Activated CD8-positive, alpha-beta T cell treated with anti-CD3 and anti-CD28 coated beads, Interleukin-2, amount 10 ng/mL, durations not matched to agents 7 days and 5 days (primary cell): ENCODE measurements at regions not wholly inside any gene's neighbourhood (a gene's known extent, or its start where the extent isn't known, plus 50 kb on each side); places are given as distances from the start of the nearest gene placed in this dataset.
"Not testable (repeated sequence)": the region's sequence is repeated elsewhere in the genome, so short reads cannot be mapped to it uniquely, and the experiment has no call there.

Source experiments
- ATAC-seq: fragments of 150-1000 bp; cut with Tn5 transposase; one replicate; pipeline ENCODE4 v1.10.0; 2021; ENCODE audit warnings: moderate library complexity
- CTCF ChIA-PET: fragments of 350-600 bp; sonication (Branson Sonifier 250); formaldehyde crosslinking; loops from one replicate; lab custom pipeline; 2021; ENCODE audit warnings: antibody characterized with exemption; lab: Charles Lee
- POLR2A ChIA-PET: fragments of 350-600 bp; sonication (Branson Sonifier 250); formaldehyde crosslinking; loops from one replicate; lab custom pipeline; 2021; ENCODE audit warnings: antibody characterized with exemption; lab: Charles Lee
- DNase-seq: peaks from one replicate; pipeline ENCODE4 v3.0.0-alpha.2; 2020
- H3K27ac Mint-ChIP-seq: one replicate; pipeline ENCODE4 v1.8.0; 2021; ENCODE audit warnings: mild to moderate bottlenecking, mixed read lengths
- H3K27me3 Mint-ChIP-seq: one replicate; pipeline ENCODE4 v1.8.0; 2021; ENCODE audit warnings: low read depth, mixed read lengths
- H3K36me3 Mint-ChIP-seq: one replicate; pipeline ENCODE4 v1.8.0; 2021; ENCODE audit warnings: low read depth, mixed read lengths
- H3K4me1 Mint-ChIP-seq: one replicate; pipeline ENCODE4 v1.8.0; 2021; ENCODE audit warnings: low read depth, mixed read lengths
- H3K4me3 Mint-ChIP-seq: one replicate; pipeline ENCODE4 v1.8.0; 2021; ENCODE audit warnings: mild to moderate bottlenecking, mixed read lengths
- H3K9me3 Mint-ChIP-seq: one replicate; pipeline ENCODE4 v1.8.0; 2022; ENCODE audit warnings: mixed read lengths; ENCODE audit not compliant: insufficient read depth

GRCh38 chr1:213686983-213687382 lies 300.8 kb upstream of the PROX1 start:
- H3K27me3 Mint-ChIP-seq, result no peaks in the 10 kb centered on the region
- H3K9me3 Mint-ChIP-seq, result no peaks in the 10 kb centered on the region
- DNase-seq (no peak), ATAC-seq (no peak)
- H3K4me1 Mint-ChIP-seq, result no peaks in the 10 kb centered on the region
- ChIA-PET POLR2A (no interaction called here), CTCF (no interaction called here)
- no peaks in the 10 kb centered on the region for H3K36me3 Mint-ChIP-seq
- no peak overlapping the region for H3K4me3 Mint-ChIP-seq
- H3K27ac Mint-ChIP-seq, result no peak overlapping the region

- no peaks in the 10 kb centered on the region for H3K27me3 Mint-ChIP-seq
- no peak overlapping the region for H3K4me3 Mint-ChIP-seq
- H3K9me3 Mint-ChIP-seq, result no peaks in the 10 kb centered on the region
- POLR2A ChIA-PET, result no interaction called here
- no peaks in the 10 kb centered on the region for H3K36me3 Mint-ChIP-seq
- H3K4me1 Mint-ChIP-seq, result no peaks in the 10 kb centered on the region
- ATAC-seq (no peak), DNase-seq (no peak)
- H3K27ac Mint-ChIP-seq, result no peak overlapping the region
- CTCF ChIA-PET, result no interaction called here
Observed at GRCh38 chr1:213687832-213688231, 299.9 kb upstream of the PROX1 start.

- ChIA-PET CTCF (interaction anchor here (0.6 kb wide), 1 partner anchor 229 kb away, joined by 3 read pairs; no protein-coding TSS in a partner anchor), POLR2A (no interaction called here)
- DNase-seq (no peak), ATAC-seq (no peak)
- Mint-ChIP-seq H3K4me3 (no peak overlapping the region), H3K27me3 (no peaks in the 10 kb centered on the region), H3K27ac (no peak overlapping the region), H3K4me1 (no peaks in the 10 kb centered on the region), H3K36me3 (no peaks in the 10 kb centered on the region), H3K9me3 (no peaks in the 10 kb centered on the region)
Observed at GRCh38 chr1:213688655-213689054, 299.1 kb upstream of the PROX1 start.

- DNase-seq (no peak), ATAC-seq (no peak)
- Mint-ChIP-seq H3K9me3 (no peaks in the 10 kb centered on the region), H3K4me3 (no peak overlapping the region), H3K36me3 (no peaks in the 10 kb centered on the region), H3K27me3 (no peaks in the 10 kb centered on the region), H3K4me1 (no peaks in the 10 kb centered on the region), H3K27ac (no peak overlapping the region)
- ChIA-PET POLR2A (no interaction called here), CTCF (interaction anchor here (0.6 kb wide), 1 partner anchor 229 kb away, joined by 3 read pairs; no protein-coding TSS in a partner anchor)
Observed at GRCh38 chr1:213689260-213689659, 298.5 kb upstream of the PROX1 start.

GRCh38 chr1:213690341-213690917 lies 297.3 kb upstream of the PROX1 start:
- no peaks in the 10 kb centered on the region for H3K9me3 Mint-ChIP-seq
- CTCF ChIA-PET, result no interaction called here
- H3K4me3 Mint-ChIP-seq, result no peak overlapping the region
- DNase-seq (no peak), ATAC-seq (no peak)
- POLR2A ChIA-PET, result no interaction called here
- no peaks in the 10 kb centered on the region for H3K36me3 Mint-ChIP-seq
- H3K27me3 Mint-ChIP-seq, result no peaks in the 10 kb centered on the region
- no peak overlapping the region for H3K27ac Mint-ChIP-seq
- H3K4me1 Mint-ChIP-seq, result no peaks in the 10 kb centered on the region

- no peaks in the 10 kb centered on the region for H3K9me3 Mint-ChIP-seq
- H3K4me1 Mint-ChIP-seq, result no peaks in the 10 kb centered on the region
- POLR2A ChIA-PET, result no interaction called here
- no peaks in the 10 kb centered on the region for H3K27me3 Mint-ChIP-seq
- DNase-seq (no peak), ATAC-seq (no peak)
- H3K36me3 Mint-ChIP-seq, result no peaks in the 10 kb centered on the region
- H3K27ac Mint-ChIP-seq, result no peak overlapping the region
- CTCF ChIA-PET, result no interaction called here
- H3K4me3 Mint-ChIP-seq, result no peak overlapping the region
Observed at GRCh38 chr1:213692321-213692720, 295.5 kb upstream of the PROX1 start.

GRCh38 chr1:213693864-213694263 lies 293.9 kb upstream of the PROX1 start:
- H3K36me3 Mint-ChIP-seq, result no peaks in the 10 kb centered on the region
- no peaks in the 10 kb centered on the region for H3K4me1 Mint-ChIP-seq
- ChIA-PET CTCF (no interaction called here), POLR2A (no interaction called here)
- no peaks in the 10 kb centered on the region for H3K27me3 Mint-ChIP-seq
- H3K27ac Mint-ChIP-seq, result no peak overlapping the region
- H3K4me3 Mint-ChIP-seq, result no peak overlapping the region
- no peak for DNase-seq
- ATAC-seq, result no peak
- H3K9me3 Mint-ChIP-seq, result no peaks in the 10 kb centered on the region

GRCh38 chr1:213697192-213697802 lies 290.5 kb upstream of the PROX1 start:
- DNase-seq (no peak), ATAC-seq (no peak)
- CTCF ChIA-PET, result no interaction called here
- H3K4me1 Mint-ChIP-seq, result no peaks in the 10 kb centered on the region
- H3K36me3 Mint-ChIP-seq, result no peaks in the 10 kb centered on the region
- H3K4me3 Mint-ChIP-seq, result no peak overlapping the region
- H3K27me3 Mint-ChIP-seq, result no peaks in the 10 kb centered on the region
- no peak overlapping the region for H3K27ac Mint-ChIP-seq
- POLR2A ChIA-PET, result no interaction called here
- H3K9me3 Mint-ChIP-seq, result no peaks in the 10 kb centered on the region

- Mint-ChIP-seq H3K27ac (no peak overlapping the region), H3K27me3 (no peaks in the 10 kb centered on the region), H3K4me3 (no peak overlapping the region), H3K36me3 (no peaks in the 10 kb centered on the region), H3K4me1 (no peaks in the 10 kb centered on the region), H3K9me3 (no peaks in the 10 kb centered on the region)
- CTCF ChIA-PET, result no interaction called here
- DNase-seq (no peak), ATAC-seq (no peak)
- POLR2A ChIA-PET, result no interaction called here
Observed at GRCh38 chr1:213698092-213698702, 289.6 kb upstream of the PROX1 start.

GRCh38 chr1:213702703-213703102 lies 285.1 kb upstream of the PROX1 start:
- H3K4me3 Mint-ChIP-seq, result no peak overlapping the region
- no peaks in the 10 kb centered on the region for H3K36me3 Mint-ChIP-seq

GRCh38 chr1:213704941-213705340 lies 282.8 kb upstream of the PROX1 start:
- ATAC-seq, result no peak
- CTCF ChIA-PET, result no interaction called here
- H3K4me1 Mint-ChIP-seq, result no peaks in the 10 kb centered on the region

More at GRCh38 chr1:213702703-213703102, 285.1 kb upstream of the PROX1 start:
- DNase-seq, result no peak
- Mint-ChIP-seq H3K27me3 (no peaks in the 10 kb centered on the region), H3K9me3 (no peaks in the 10 kb centered on the region), H3K27ac (no peak overlapping the region), H3K4me1 (no peaks in the 10 kb centered on the region)
- ChIA-PET POLR2A (interaction anchor here (0.7 kb wide), 1 partner anchor 32 kb away, joined by 3 read pairs; no protein-coding TSS in a partner anchor), CTCF (no interaction called here)
- ATAC-seq, result no peak

GRCh38 chr1:213711833-213712490 lies 275.8 kb upstream of the PROX1 start:
- H3K4me1 Mint-ChIP-seq, H3K36me3 Mint-ChIP-seq, H3K27me3 Mint-ChIP-seq, H3K4me3 Mint-ChIP-seq, H3K9me3 Mint-ChIP-seq, ATAC-seq, DNase-seq, POLR2A ChIA-PET, CTCF ChIA-PET, H3K27ac Mint-ChIP-seq: not testable (repeated sequence)

More at GRCh38 chr1:213704941-213705340, 282.8 kb upstream of the PROX1 start:
- Mint-ChIP-seq H3K27ac (no peak overlapping the region), H3K27me3 (no peaks in the 10 kb centered on the region), H3K36me3 (no peaks in the 10 kb centered on the region), H3K9me3 (no peaks in the 10 kb centered on the region), H3K4me3 (no peak overlapping the region)
- POLR2A ChIA-PET, result no interaction called here
- no peak for DNase-seq
